Right cardiac atrium (tissue), 5 donors: ENCODE measurements at regions not wholly inside any gene's neighbourhood (a gene's known extent, or its start where the extent isn't known, plus 50 kb on each side); places are given as distances from the start of the nearest gene placed in this dataset.
"Not testable (repeated sequence)": the region's sequence is repeated elsewhere in the genome, so short reads cannot be mapped to it uniquely, and the experiment has no call there.

Experiments used
- ATAC-seq, 2 donors: fragments of 200-7000 bp; cut with Tn5 transposase; one replicate each; pipeline versions ENCODE4 v1.8.0 to v1.9.1; 2020; ENCODE audit warnings: moderate library complexity in 2 of 2, mild to moderate bottlenecking in 1 of 2
- DNase-seq, 3 donors: peaks; one replicate each; pipeline ENCODE4 v3.0.0-alpha.2; 2020
- H3K27ac ChIP-seq: one replicate; pipeline ENCODE4 v1.5.1; 2013; ENCODE audit warnings: mild to moderate bottlenecking, low read length, control low read depth, moderate library complexity
- H3K27me3 ChIP-seq: one replicate; pipeline ENCODE4 v1.6.1; 2013; ENCODE audit not compliant: control insufficient read depth, insufficient read depth
- H3K4me1 ChIP-seq: one replicate; pipeline ENCODE4 v1.6.1; 2013; ENCODE audit warnings: low read length; ENCODE audit not compliant: control insufficient read depth, insufficient read depth
- H3K4me3 ChIP-seq: one replicate; pipeline ENCODE4 v1.5.1; 2013; ENCODE audit warnings: low read length, control low read depth
- H3K9me3 ChIP-seq: one replicate; pipeline ENCODE4 v1.6.1; 2013; ENCODE audit warnings: low read length; ENCODE audit not compliant: control insufficient read depth
- WGBS: extraction: QIAGEN DNeasy Blood & Tissue Kit; methylation state at CpG from one replicate; pipeline ENCODE4 v1.1.7; 2013; 5-methylcytosine and 5-hydroxymethylcytosine counted together
- intact Hi-C, 4 donors: fragments of 100-400 bp; cut with DNase I; formaldehyde crosslinking; loops; one replicate each; pipeline versions ENCODE4 v1.11.0 to v1.14.0; 2022 to 2023
- donor health status: healthy with polysubstance abuse.
- donor health status: DM: no; HTN: yes; CAD: no.
- donor health status: DM: no; HTN: no; CAD: no.
- donor health status: DM: no; HTN: yes; CAD: no; lungs with severe emphysema.
- donor health status: DM: yes; HTN: yes; CAD: no.

- no peaks in the 10 kb centered on the region for H3K4me1 ChIP-seq
- H3K4me3 ChIP-seq, result no peak overlapping the region
- no peaks in the 10 kb centered on the region for H3K27me3 ChIP-seq
- intact Hi-C loops, result no loop called here
- H3K27ac ChIP-seq, result no peak overlapping the region
- 98% methylated on average over 1 of the region's 1 CpG for WGBS
- DNase-seq, result no peak
- ATAC-seq, result no peak
- H3K9me3 ChIP-seq, result no peaks in the 10 kb centered on the region
Measured at GRCh38 chr13:80533175-80533574, 192.2 kb upstream of the SPRY2 start.

- 92% methylated on average over 1 of the region's 1 CpG for WGBS
- H3K27me3 ChIP-seq, result no peaks in the 10 kb centered on the region
- no peaks in the 10 kb centered on the region for H3K4me1 ChIP-seq
- H3K27ac ChIP-seq, result no peak overlapping the region
- no peak overlapping the region for H3K4me3 ChIP-seq
- intact Hi-C loops, result no loop called here
- DNase-seq (no peak), ATAC-seq (no peak)
- H3K9me3 ChIP-seq, result no peaks in the 10 kb centered on the region
Measured at GRCh38 chr13:80530902-80531301, 190.0 kb upstream of the SPRY2 start.

DNA sequence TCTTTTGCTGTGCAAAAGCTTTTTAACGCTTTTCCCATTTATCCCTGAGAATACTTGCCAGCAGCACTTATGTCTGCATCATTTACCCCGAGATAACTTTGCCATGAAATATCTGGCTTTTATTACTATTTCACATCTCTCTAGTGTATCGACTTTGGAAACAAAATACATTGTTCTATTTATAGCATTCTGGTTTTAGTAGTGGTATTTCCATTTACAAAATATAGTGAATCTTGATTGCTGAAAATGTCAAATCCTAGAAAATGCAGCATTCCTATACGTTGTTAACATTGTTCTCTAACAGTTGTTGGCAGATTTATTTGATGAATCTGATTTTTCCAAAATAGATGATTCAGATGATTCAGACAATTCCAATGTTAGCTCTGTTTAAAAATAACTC, 189.3 kb upstream of the SPRY2 start:
- Histone ChIP-seq H3K4me1 (no peaks in the 10 kb centered on the region), H3K27ac (no peak overlapping the region), H3K9me3 (no peaks in the 10 kb centered on the region), H3K27me3 (no peaks in the 10 kb centered on the region), H3K4me3 (no peak overlapping the region)
- 67% methylated on average over 4 of the region's 4 CpGs for WGBS
- ATAC-seq, result no peak
- intact Hi-C loops, result no loop called here
- no peak for DNase-seq

- Histone ChIP-seq H3K4me1 (no peaks in the 10 kb centered on the region), H3K27ac (no peak overlapping the region), H3K27me3 (no peaks in the 10 kb centered on the region), H3K9me3 (no peaks in the 10 kb centered on the region), H3K4me3 (no peak overlapping the region)
- no peak for DNase-seq
- intact Hi-C loops, result no loop called here
- 80% methylated on average over 3 of the region's 3 CpGs for WGBS
- no peak for ATAC-seq
Measured at GRCh38 chr13:80529734-80530133, 188.8 kb upstream of the SPRY2 start.

GRCh38 chr13:80528733-80529132, 187.8 kb upstream of the SPRY2 start:
- Histone ChIP-seq H3K4me3 (no peak overlapping the region), H3K27ac (no peak overlapping the region), H3K4me1 (no peaks in the 10 kb centered on the region), H3K27me3 (no peaks in the 10 kb centered on the region), H3K9me3 (no peaks in the 10 kb centered on the region)
- DNase-seq (no peak), ATAC-seq (no peak)
- WGBS, result 90% methylated on average over 3 of the region's 3 CpGs
- intact Hi-C loops, result no loop called here

- no peaks in the 10 kb centered on the region for H3K27me3 ChIP-seq
- DNase-seq (no peak), ATAC-seq (no peak)
- H3K4me3 ChIP-seq, result no peak overlapping the region
- no peak overlapping the region for H3K27ac ChIP-seq
- WGBS, result 87% methylated on average over 2 of the region's 2 CpGs
- intact Hi-C loops, result no loop called here
- no peaks in the 10 kb centered on the region for H3K4me1 ChIP-seq
- no peaks in the 10 kb centered on the region for H3K9me3 ChIP-seq
Measured at GRCh38 chr13:80527400-80527799, 186.5 kb upstream of the SPRY2 start.

DNA sequence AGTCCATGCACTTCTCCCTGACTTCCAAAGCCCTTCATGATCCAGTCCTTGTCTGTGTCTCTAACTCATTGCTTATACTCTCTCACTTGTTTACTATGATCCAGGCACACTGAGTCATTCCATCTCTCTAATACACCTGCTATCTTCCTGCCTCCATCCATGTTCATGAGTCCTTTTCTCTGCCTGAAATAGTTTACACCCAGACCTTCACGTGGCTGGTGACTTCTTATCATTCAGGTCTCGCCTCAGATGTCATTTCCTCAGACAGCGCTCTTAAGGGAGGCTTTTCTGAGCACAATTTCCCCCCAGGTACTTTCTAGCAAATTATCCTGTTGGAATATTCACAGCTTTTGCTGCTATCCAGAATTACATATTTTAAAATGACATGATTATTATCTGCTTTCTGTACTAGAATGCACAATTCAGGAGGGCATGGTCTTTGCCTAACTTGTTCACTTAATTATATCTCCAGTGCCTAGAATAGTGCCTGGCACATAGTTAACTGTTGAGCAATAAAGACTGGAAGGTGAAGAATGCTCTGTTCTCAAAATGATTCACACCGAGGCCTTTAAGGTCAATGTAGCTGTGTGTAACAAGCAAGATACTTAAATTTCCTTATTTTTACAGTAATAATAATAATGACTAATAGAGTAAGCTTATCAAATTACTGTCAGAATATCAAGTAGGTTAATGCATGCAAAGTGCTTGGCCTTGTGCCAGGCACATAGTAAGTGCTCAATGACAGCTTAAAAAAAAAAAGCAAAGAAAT, 183.7 kb upstream of the SPRY2 start:
- Histone ChIP-seq H3K9me3 (no peaks in the 10 kb centered on the region), H3K4me1 (no peaks in the 10 kb centered on the region), H3K27me3 (no peaks in the 10 kb centered on the region), H3K27ac (no peak overlapping the region), H3K4me3 (no peak overlapping the region)
- no peak for DNase-seq
- intact Hi-C loops, result no loop called here
- WGBS, result 75% methylated on average over 4 of the region's 4 CpGs
- no peak for ATAC-seq

DNA sequence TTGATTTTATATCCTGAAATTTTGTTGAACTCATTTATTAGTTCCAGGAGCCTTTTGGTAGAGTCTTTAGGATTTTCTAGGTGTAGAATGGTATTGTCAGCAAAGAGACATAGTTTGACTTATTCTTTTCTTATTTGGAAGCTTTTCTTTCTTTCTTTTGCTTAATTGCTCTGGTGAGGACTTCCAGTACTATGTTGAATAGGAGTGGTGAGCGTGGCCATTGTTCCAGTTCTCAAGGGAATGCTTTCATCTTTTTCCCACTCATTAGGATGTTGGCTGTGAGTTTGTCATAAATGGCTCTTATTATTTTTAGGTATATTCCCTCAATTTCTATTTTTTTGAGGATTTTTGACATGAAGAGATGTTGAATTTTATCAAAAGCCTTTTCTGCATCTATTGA, 182.2 kb upstream of the SPRY2 start:
- DNase-seq, result no peak
- Histone ChIP-seq H3K27ac (no peak overlapping the region), H3K4me1 (no peaks in the 10 kb centered on the region), H3K27me3 (no peaks in the 10 kb centered on the region), H3K4me3 (no peak overlapping the region), H3K9me3 (no peaks in the 10 kb centered on the region)
- 89% methylated on average over 1 of the region's 1 CpG for WGBS
- intact Hi-C loops, result no loop called here
- ATAC-seq, result no peak

- H3K4me3 ChIP-seq, DNase-seq, H3K27me3 ChIP-seq, intact Hi-C loops, ATAC-seq, H3K4me1 ChIP-seq, H3K9me3 ChIP-seq, H3K27ac ChIP-seq: not testable (repeated sequence)
- WGBS, result 73% methylated on average over 1 of the region's 1 CpG
Measured at GRCh38 chr13:80522463-80522862, 181.5 kb upstream of the SPRY2 start.

GRCh38 chr13:80516818-80517348, 176.0 kb upstream of the SPRY2 start:
- intact Hi-C loops, result no loop called here
- H3K27me3 ChIP-seq, result no peaks in the 10 kb centered on the region
- H3K9me3 ChIP-seq, result no peaks in the 10 kb centered on the region
- no peak overlapping the region for H3K27ac ChIP-seq
- no peak overlapping the region for H3K4me3 ChIP-seq
- ATAC-seq, result no peak
- no peaks in the 10 kb centered on the region for H3K4me1 ChIP-seq
- 92% methylated on average over 8 of the region's 8 CpGs for WGBS
- no peak for DNase-seq

DNA sequence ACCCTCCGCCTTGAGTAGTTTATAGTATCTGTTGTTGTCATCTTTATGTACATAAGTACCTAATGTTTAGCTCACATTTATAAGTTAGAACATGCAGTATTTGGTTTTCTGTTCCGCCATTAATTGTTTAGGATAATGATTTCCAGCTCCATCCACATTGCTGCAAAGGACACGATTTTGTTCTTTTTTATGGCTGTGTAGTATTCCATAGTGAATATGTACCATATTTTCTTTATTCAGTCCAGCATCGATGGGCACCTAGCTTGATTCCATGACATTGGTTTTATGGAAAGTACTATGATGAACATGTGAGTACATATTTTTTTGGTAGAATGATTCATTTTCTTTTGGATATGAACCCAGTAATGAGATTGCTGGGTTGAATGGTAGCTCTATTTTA, 174.4 kb upstream of the SPRY2 start:
- ATAC-seq (no peak), DNase-seq (no peak)
- H3K4me1 ChIP-seq, result no peaks in the 10 kb centered on the region
- no peak overlapping the region for H3K4me3 ChIP-seq
- no peak overlapping the region for H3K27ac ChIP-seq
- no peaks in the 10 kb centered on the region for H3K27me3 ChIP-seq
- no peaks in the 10 kb centered on the region for H3K9me3 ChIP-seq
- intact Hi-C loops, result no loop called here
- 94% methylated on average over 4 of the region's 4 CpGs for WGBS

DNA sequence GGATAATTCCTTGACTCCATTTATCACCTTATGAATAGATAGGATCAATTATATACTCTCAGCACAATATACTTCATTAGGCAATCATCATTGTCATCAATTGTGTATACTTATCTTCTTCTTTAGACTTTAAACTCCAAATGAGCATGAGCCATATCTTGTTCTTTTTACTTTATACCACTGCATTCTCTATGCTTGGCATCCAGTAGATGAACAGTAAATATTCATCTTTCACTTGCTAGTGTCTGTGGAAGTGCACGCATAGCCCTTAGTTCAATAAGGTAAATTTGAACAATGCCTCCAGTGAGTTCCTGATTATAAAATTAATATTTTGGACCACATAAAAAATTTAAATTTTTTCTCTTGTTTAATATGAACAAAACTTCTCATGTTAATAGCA, 172.3 kb upstream of the SPRY2 start:
- intact Hi-C loops, result no loop called here
- 93% methylated on average over 1 of the region's 1 CpG for WGBS
- H3K27me3 ChIP-seq, result no peaks in the 10 kb centered on the region
- no peak overlapping the region for H3K27ac ChIP-seq
- H3K9me3 ChIP-seq, result no peaks in the 10 kb centered on the region
- DNase-seq (no peak), ATAC-seq (no peak)
- H3K4me1 ChIP-seq, result no peaks in the 10 kb centered on the region
- no peak overlapping the region for H3K4me3 ChIP-seq
